HEK293 (cell line): ENCODE measurements at regions not wholly inside any gene's neighbourhood (a gene's known extent, or its start where the extent isn't known, plus 50 kb on each side); places are given as distances from the start of the nearest gene placed in this dataset.

ENCODE experiments used
- EGR2 ChIP-seq: fragments of 450-650 bp; formaldehyde crosslinking; IDR thresholded peaks from 2 replicates; pipeline ENCODE4 v1.5.1; 2016; ENCODE audit warnings: low read depth, missing biosample characterization, missing genetic modification characterization
- KLF8 ChIP-seq: fragments of 450-650 bp; formaldehyde crosslinking; IDR thresholded peaks from 2 replicates; pipeline ENCODE4 v1.5.1; 2016; ENCODE audit warnings: missing biosample characterization, missing genetic modification characterization
- OVOL3 ChIP-seq: fragments of 450-650 bp; formaldehyde crosslinking; IDR thresholded peaks from 2 replicates; pipeline ENCODE4 v1.5.1; 2016; ENCODE audit warnings: missing biosample characterization, missing genetic modification characterization
- SALL2 ChIP-seq: fragments of 450-650 bp; formaldehyde crosslinking; IDR thresholded peaks from 2 replicates; pipeline ENCODE4 v1.5.0; 2017; ENCODE audit warnings: missing biosample characterization, mild to moderate bottlenecking, missing genetic modification characterization, borderline replicate concordance
- SCRT1 ChIP-seq: fragments of 450-650 bp; formaldehyde crosslinking; IDR thresholded peaks from 2 replicates; pipeline ENCODE4 v1.5.1; 2016; ENCODE audit warnings: missing biosample characterization, missing genetic modification characterization, borderline replicate concordance
- YY2 ChIP-seq: fragments of 450-650 bp; formaldehyde crosslinking; IDR thresholded peaks from 2 replicates; pipeline ENCODE4 v1.5.1; 2016; ENCODE audit warnings: missing biosample characterization, missing genetic modification characterization
- ZBTB17 ChIP-seq: fragments of 450-650 bp; formaldehyde crosslinking; IDR thresholded peaks from 2 replicates; pipeline ENCODE4 v1.5.1; 2016; ENCODE audit warnings: missing biosample characterization, missing genetic modification characterization
- ZBTB8A ChIP-seq: fragments of 450-650 bp; formaldehyde crosslinking; IDR thresholded peaks from 2 replicates; pipeline ENCODE4 v1.5.1; 2016; ENCODE audit warnings: missing biosample characterization, missing genetic modification characterization
- ZFP41 ChIP-seq: fragments of 450-650 bp; formaldehyde crosslinking; IDR thresholded peaks from 2 replicates; pipeline ENCODE4 v1.5.1; 2016; ENCODE audit warnings: missing biosample characterization, missing genetic modification characterization, borderline replicate concordance
- ZNF10 ChIP-seq: fragments of 450-650 bp; formaldehyde crosslinking; IDR thresholded peaks from 2 replicates; pipeline ENCODE4 v1.5.1; 2017; ENCODE audit warnings: missing biosample characterization, missing genetic modification characterization
- ZNF19 ChIP-seq: fragments of 450-650 bp; formaldehyde crosslinking; IDR thresholded peaks from 2 replicates; pipeline ENCODE4; 2016; ENCODE audit warnings: missing biosample characterization, missing genetic modification characterization, low read depth
- ZNF221 ChIP-seq: fragments of 450-650 bp; formaldehyde crosslinking; IDR thresholded peaks from 2 replicates; pipeline ENCODE4 v1.5.1; 2017; ENCODE audit warnings: missing biosample characterization, missing genetic modification characterization, borderline replicate concordance
- ZNF23 ChIP-seq: fragments of 450-650 bp; formaldehyde crosslinking; IDR thresholded peaks from 2 replicates; pipeline ENCODE4 v1.5.1; 2016; ENCODE audit warnings: missing biosample characterization, missing genetic modification characterization, borderline replicate concordance
- ZNF292 ChIP-seq: fragments of 450-650 bp; formaldehyde crosslinking; IDR thresholded peaks from 2 replicates; pipeline ENCODE4 v1.5.1; 2016; ENCODE audit warnings: low read depth, missing biosample characterization, missing genetic modification characterization, borderline replicate concordance
- ZNF37A ChIP-seq: fragments of 450-650 bp; IDR thresholded peaks from 2 replicates; pipeline ENCODE4 v1.5.1; 2018; ENCODE audit warnings: missing biosample characterization, missing genetic modification characterization
- ZNF391 ChIP-seq: fragments of 450-650 bp; formaldehyde crosslinking; IDR thresholded peaks from 2 replicates; pipeline ENCODE4 v1.5.1; 2016; ENCODE audit warnings: low read depth, missing biosample characterization, missing genetic modification characterization, borderline replicate concordance
- ZNF510 ChIP-seq: fragments of 450-650 bp; formaldehyde crosslinking; IDR thresholded peaks from 2 replicates; pipeline ENCODE4 v1.5.1; 2018; ENCODE audit warnings: mild to moderate bottlenecking, missing genetic modification characterization, missing biosample characterization; ENCODE audit not compliant: insufficient replicate concordance
- ZNF623 ChIP-seq: fragments of 450-650 bp; formaldehyde crosslinking; IDR thresholded peaks from 2 replicates; pipeline ENCODE4 v1.5.1; 2016; ENCODE audit warnings: missing biosample characterization, missing genetic modification characterization
- ZNF785 ChIP-seq: fragments of 450-650 bp; formaldehyde crosslinking; IDR thresholded peaks from 2 replicates; pipeline ENCODE4 v1.5.1; 2016; ENCODE audit warnings: missing biosample characterization, missing genetic modification characterization
- ZNF837 ChIP-seq: fragments of 450-650 bp; formaldehyde crosslinking; IDR thresholded peaks from 2 replicates; pipeline ENCODE4 v1.5.1; 2016; ENCODE audit warnings: missing biosample characterization, missing genetic modification characterization
- ZNF843 ChIP-seq: fragments of 450-650 bp; formaldehyde crosslinking; IDR thresholded peaks from 2 replicates; pipeline ENCODE4 v1.5.1; 2016; ENCODE audit warnings: missing biosample characterization, missing genetic modification characterization
- TF ChIP-seq, protein P1 (sequence below): fragments of 450-650 bp; formaldehyde crosslinking; conservative IDR thresholded peaks from 2 replicates; pipeline ENCODE4 v1.5.1; 2016; ENCODE audit warnings: low read depth, missing biosample characterization, missing genetic modification characterization
- TF ChIP-seq, protein P2 (sequence below): fragments of 450-650 bp; formaldehyde crosslinking; IDR thresholded peaks from 2 replicates; pipeline ENCODE4 v1.5.1; 2016; ENCODE audit warnings: missing biosample characterization, missing genetic modification characterization
- TF ChIP-seq, protein P3 (sequence below): fragments of 450-650 bp; formaldehyde crosslinking; IDR thresholded peaks from 2 replicates; pipeline ENCODE4 v1.5.1; 2016; ENCODE audit warnings: missing biosample characterization, missing genetic modification characterization, low read depth
- TF ChIP-seq, protein P4 (sequence below): fragments of 450-650 bp; formaldehyde crosslinking; IDR thresholded peaks from 2 replicates; pipeline ENCODE4 v1.5.1; 2017; ENCODE audit warnings: missing biosample characterization, missing genetic modification characterization
- TF ChIP-seq, protein P5 (sequence below): fragments of 450-650 bp; formaldehyde crosslinking; IDR thresholded peaks from 2 replicates; pipeline ENCODE4 v1.5.1; 2017; ENCODE audit warnings: missing biosample characterization, missing genetic modification characterization
- TF ChIP-seq, protein P6 (sequence below): fragments of 450-650 bp; formaldehyde crosslinking; IDR thresholded peaks from 2 replicates; pipeline ENCODE4 v1.5.0; 2017; ENCODE audit warnings: missing biosample characterization, missing genetic modification characterization, borderline replicate concordance

DNA sequence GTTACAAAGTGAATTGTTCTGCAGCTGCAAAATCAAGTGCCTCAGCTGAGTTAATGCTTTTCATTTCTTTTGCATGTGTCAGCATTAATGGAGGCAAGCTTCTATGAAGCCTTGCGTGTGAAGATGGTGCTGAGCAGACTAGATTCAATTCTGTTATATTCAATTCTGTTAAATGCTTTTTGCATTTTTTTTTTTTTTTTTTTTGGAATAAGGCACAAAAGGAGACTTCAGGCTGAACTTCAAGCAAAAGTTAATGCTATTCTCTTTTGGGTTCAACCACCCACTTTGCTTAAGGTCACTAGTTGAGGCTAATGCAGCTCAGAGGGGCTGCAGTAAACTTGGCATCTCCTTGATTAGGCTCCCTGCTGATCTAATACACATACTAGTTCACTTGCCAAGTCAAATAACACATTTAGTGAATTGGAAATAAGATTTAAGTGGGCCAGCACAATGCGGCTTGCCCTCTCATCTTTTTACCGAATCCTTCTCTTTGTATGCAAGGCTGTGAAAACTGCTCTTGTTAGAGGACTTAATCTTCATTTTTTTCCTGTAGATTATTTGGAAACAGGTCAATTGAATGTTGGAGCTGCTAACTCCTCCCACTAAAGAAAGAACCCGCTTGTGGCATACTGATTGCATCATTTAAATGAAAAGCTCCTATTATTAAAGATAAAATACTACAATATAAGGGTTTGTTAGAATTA, 1020.2 kb downstream of the NR2F1-AS1 start (continued):
- TF ChIP-seq, protein P1, sequence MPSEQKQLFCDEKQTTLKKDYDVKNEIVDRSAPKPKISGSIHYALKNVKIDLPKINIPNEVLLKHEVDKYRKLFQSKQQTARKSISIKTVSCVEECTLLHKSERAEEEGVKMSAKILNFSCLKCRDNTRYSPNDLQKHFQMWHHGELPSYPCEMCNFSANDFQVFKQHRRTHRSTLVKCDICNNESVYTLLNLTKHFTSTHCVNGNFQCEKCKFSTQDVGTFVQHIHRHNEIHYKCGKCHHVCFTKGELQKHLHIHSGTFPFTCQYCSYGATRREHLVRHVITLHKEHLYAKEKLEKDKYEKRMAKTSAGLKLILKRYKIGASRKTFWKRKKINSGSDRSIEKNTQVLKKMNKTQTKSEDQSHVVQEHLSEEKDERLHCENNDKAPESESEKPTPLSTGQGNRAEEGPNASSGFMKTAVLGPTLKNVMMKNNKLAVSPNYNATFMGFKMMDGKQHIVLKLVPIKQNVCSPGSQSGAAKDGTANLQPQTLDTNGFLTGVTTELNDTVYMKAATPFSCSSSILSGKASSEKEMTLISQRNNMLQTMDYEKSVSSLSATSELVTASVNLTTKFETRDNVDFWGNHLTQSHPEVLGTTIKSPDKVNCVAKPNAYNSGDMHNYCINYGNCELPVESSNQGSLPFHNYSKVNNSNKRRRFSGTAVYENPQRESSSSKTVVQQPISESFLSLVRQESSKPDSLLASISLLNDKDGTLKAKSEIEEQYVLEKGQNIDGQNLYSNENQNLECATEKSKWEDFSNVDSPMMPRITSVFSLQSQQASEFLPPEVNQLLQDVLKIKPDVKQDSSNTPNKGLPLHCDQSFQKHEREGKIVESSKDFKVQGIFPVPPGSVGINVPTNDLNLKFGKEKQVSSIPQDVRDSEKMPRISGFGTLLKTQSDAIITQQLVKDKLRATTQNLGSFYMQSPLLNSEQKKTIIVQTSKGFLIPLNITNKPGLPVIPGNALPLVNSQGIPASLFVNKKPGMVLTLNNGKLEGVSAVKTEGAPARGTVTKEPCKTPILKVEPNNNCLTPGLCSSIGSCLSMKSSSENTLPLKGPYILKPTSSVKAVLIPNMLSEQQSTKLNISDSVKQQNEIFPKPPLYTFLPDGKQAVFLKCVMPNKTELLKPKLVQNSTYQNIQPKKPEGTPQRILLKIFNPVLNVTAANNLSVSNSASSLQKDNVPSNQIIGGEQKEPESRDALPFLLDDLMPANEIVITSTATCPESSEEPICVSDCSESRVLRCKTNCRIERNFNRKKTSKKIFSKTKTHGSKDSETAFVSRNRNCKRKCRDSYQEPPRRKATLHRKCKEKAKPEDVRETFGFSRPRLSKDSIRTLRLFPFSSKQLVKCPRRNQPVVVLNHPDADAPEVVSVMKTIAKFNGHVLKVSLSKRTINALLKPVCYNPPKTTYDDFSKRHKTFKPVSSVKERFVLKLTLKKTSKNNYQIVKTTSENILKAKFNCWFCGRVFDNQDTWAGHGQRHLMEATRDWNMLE: no peak
- TF ChIP-seq ZFP41 (tag by site-specific recombination) (no peak), ZNF623 (tag by site-specific recombination) (no peak), ZNF843 (tag by site-specific recombination) (peak; percentile 78), OVOL3 (peak; percentile 17; the same call in 1 of the 2 replicates), SALL2 (tag by site-specific recombination) (no peak), ZBTB17 (tag by site-specific recombination) (peak; percentile 67), ZNF391 (tag by site-specific recombination) (peak; percentile 44; the same call in 1 of the 2 replicates), YY2 (tag by site-specific recombination) (no peak), ZNF19 (tag by site-specific recombination) (no peak), ZBTB8A (tag by site-specific recombination) (no peak; the same call in 1 of the 2 replicates), ZNF23 (tag by site-specific recombination) (no peak), ZNF10 (no peak), ZNF37A (tag by site-specific recombination) (no peak), ZNF221 (tag by site-specific recombination) (no peak), SCRT1 (tag by site-specific recombination) (no peak), KLF8 (tag by site-specific recombination) (0 out of 2 replicates have a peak, but pooled peaks have one; percentile 38), ZNF510 (no peak), ZNF837 (tag by site-specific recombination) (no peak), ZNF785 (tag by site-specific recombination) (no peak), EGR2 (tag by site-specific recombination) (no peak), ZNF292 (tag by site-specific recombination) (no peak)
- TF ChIP-seq, protein P2, sequence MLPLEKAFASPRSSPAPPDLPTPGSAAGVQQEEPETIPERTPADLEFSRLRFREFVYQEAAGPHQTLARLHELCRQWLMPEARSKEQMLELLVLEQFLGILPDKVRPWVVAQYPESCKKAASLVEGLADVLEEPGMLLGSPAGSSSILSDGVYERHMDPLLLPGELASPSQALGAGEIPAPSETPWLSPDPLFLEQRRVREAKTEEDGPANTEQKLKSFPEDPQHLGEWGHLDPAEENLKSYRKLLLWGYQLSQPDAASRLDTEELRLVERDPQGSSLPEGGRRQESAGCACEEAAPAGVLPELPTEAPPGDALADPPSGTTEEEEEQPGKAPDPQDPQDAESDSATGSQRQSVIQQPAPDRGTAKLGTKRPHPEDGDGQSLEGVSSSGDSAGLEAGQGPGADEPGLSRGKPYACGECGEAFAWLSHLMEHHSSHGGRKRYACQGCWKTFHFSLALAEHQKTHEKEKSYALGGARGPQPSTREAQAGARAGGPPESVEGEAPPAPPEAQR (tag by site-specific recombination): no peak
- TF ChIP-seq, protein P3, sequence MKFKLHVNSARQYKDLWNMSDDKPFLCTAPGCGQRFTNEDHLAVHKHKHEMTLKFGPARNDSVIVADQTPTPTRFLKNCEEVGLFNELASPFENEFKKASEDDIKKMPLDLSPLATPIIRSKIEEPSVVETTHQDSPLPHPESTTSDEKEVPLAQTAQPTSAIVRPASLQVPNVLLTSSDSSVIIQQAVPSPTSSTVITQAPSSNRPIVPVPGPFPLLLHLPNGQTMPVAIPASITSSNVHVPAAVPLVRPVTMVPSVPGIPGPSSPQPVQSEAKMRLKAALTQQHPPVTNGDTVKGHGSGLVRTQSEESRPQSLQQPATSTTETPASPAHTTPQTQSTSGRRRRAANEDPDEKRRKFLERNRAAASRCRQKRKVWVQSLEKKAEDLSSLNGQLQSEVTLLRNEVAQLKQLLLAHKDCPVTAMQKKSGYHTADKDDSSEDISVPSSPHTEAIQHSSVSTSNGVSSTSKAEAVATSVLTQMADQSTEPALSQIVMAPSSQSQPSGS (tag by site-specific recombination): no peak
- TF ChIP-seq, protein P4, sequence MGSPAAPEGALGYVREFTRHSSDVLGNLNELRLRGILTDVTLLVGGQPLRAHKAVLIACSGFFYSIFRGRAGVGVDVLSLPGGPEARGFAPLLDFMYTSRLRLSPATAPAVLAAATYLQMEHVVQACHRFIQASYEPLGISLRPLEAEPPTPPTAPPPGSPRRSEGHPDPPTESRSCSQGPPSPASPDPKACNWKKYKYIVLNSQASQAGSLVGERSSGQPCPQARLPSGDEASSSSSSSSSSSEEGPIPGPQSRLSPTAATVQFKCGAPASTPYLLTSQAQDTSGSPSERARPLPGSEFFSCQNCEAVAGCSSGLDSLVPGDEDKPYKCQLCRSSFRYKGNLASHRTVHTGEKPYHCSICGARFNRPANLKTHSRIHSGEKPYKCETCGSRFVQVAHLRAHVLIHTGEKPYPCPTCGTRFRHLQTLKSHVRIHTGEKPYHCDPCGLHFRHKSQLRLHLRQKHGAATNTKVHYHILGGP: no peak
- TF ChIP-seq, protein P5, sequence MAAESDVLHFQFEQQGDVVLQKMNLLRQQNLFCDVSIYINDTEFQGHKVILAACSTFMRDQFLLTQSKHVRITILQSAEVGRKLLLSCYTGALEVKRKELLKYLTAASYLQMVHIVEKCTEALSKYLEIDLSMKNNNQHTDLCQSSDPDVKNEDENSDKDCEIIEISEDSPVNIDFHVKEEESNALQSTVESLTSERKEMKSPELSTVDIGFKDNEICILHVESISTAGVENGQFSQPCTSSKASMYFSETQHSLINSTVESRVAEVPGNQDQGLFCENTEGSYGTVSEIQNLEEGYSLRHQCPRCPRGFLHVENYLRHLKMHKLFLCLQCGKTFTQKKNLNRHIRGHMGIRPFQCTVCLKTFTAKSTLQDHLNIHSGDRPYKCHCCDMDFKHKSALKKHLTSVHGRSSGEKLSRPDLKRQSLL (tag by site-specific recombination): no peak
- TF ChIP-seq, protein P6, sequence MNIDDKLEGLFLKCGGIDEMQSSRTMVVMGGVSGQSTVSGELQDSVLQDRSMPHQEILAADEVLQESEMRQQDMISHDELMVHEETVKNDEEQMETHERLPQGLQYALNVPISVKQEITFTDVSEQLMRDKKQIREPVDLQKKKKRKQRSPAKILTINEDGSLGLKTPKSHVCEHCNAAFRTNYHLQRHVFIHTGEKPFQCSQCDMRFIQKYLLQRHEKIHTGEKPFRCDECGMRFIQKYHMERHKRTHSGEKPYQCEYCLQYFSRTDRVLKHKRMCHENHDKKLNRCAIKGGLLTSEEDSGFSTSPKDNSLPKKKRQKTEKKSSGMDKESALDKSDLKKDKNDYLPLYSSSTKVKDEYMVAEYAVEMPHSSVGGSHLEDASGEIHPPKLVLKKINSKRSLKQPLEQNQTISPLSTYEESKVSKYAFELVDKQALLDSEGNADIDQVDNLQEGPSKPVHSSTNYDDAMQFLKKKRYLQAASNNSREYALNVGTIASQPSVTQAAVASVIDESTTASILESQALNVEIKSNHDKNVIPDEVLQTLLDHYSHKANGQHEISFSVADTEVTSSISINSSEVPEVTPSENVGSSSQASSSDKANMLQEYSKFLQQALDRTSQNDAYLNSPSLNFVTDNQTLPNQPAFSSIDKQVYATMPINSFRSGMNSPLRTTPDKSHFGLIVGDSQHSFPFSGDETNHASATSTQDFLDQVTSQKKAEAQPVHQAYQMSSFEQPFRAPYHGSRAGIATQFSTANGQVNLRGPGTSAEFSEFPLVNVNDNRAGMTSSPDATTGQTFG (tag by site-specific recombination): no peak
